SK-N-SH (cell line): ENCODE measurements at regions not wholly inside any gene's neighbourhood (a gene's known extent, or its start where the extent isn't known, plus 50 kb on each side); places are given as distances from the start of the nearest gene placed in this dataset.

Experiments
- CTCF ChIA-PET: fragments of 300-600, 350-600 bp; formaldehyde crosslinking; extraction: SDS; loops from one replicate; lab custom pipeline; 2021; lab: Yijun Ruan, JAX
- POLR2A ChIA-PET: fragments of 350-600 bp; sonication (Branson Sonifier 250); formaldehyde crosslinking; extraction: SDS; loops from one replicate; lab custom pipeline; 2020; ENCODE audit warnings: antibody characterized with exemption, inconsistent platforms; lab: Yijun Ruan, JAX
- DNase-seq: peaks from one replicate; pipeline ENCODE4 v3.0.0; 2012
- H2AFZ ChIP-seq: fragments of 200-600 bp; sonication (generic); 2 replicates; pipeline ENCODE4 v1.8.1; 2016; ENCODE audit warnings: antibody characterized with exemption, mild to moderate bottlenecking, low read depth
- H3F3A ChIP-seq: fragments of 200-600 bp; sonication (generic); replicated peaks from 2 replicates; pipeline ENCODE3; 2016; ENCODE audit warnings: antibody characterized with exemption, mild to moderate bottlenecking; ENCODE audit not compliant: insufficient read depth
- H3K27ac ChIP-seq, 2 experiments: fragments of 200-500 bp in 1 of 2; fragments of 200-600 bp in 1 of 2; sonication (Bioruptor generic) in 1 of 2; sonication (generic), shearing (Covaris generic) in 1 of 2; 2 replicates each; pipeline versions ENCODE4 v1.5.1 to v1.6.1; 2014 to 2016; ENCODE audit warnings: low read depth in 2 of 2, inconsistent platforms in 1 of 2, low read length in 1 of 2, mild to moderate bottlenecking in 1 of 2, mixed read lengths in 1 of 2
- H3K27me3 ChIP-seq: fragments of 200-600 bp; sonication (generic), shearing (Covaris generic); 2 replicates; pipeline ENCODE4 v1.6.1; 2016; ENCODE audit warnings: mixed run types; ENCODE audit not compliant: insufficient read depth
- H3K36me3 ChIP-seq, 2 experiments: fragments of 200-500 bp in 1 of 2; fragments of 200-600 bp in 1 of 2; sonication (Bioruptor generic) in 1 of 2; sonication (generic) in 1 of 2; replicated peaks in 1 of 2; 2 replicates each; pipeline versions ENCODE3 to v1.5.1; 2014 to 2016; ENCODE audit warnings: low read length in 1 of 2, mild to moderate bottlenecking in 1 of 2; ENCODE audit not compliant: insufficient read depth in 2 of 2, control insufficient read depth in 1 of 2
- H3K4me1 ChIP-seq, 2 experiments: fragments of 200-500 bp in 1 of 2; fragments of 200-600 bp in 1 of 2; sonication (Bioruptor generic) in 1 of 2; sonication (generic), shearing (Covaris generic) in 1 of 2; 2 replicates each; pipeline versions ENCODE4 v1.5.1 to v1.6.1; 2014 to 2016; ENCODE audit warnings: low read depth in 1 of 2, low read length in 1 of 2, mixed run types in 1 of 2; ENCODE audit not compliant: insufficient read depth in 2 of 2, control insufficient read depth in 1 of 2
- H3K4me2 ChIP-seq: fragments of 200-600 bp; sonication (generic), shearing (Covaris generic); 2 replicates; pipeline ENCODE4 v1.6.1; 2017; ENCODE audit warnings: mixed run types
- H3K4me3 ChIP-seq, 2 experiments: fragments of 200-500 bp in 1 of 2; fragments of 200-600 bp in 1 of 2; sonication (Bioruptor generic) in 1 of 2; sonication (generic), shearing (Covaris generic) in 1 of 2; 2 replicates each; pipeline versions ENCODE4 v1.5.1 to v1.8.1; 2014 to 2016; ENCODE audit warnings: low read depth in 2 of 2, inconsistent platforms in 1 of 2, low read length in 1 of 2, mild to moderate bottlenecking in 1 of 2, mixed read lengths in 1 of 2, moderate library complexity in 1 of 2
- H3K79me2 ChIP-seq: fragments of 200-600 bp; sonication (generic); 2 replicates; pipeline ENCODE4 v1.8.1; 2017; ENCODE audit warnings: mild to moderate bottlenecking; ENCODE audit not compliant: insufficient read depth
- H3K9ac ChIP-seq: fragments of 200-600 bp; sonication (generic); 2 replicates; pipeline ENCODE4 v1.6.1; 2017; ENCODE audit warnings: mixed run types
- H3K9me2 ChIP-seq: fragments of 200-600 bp; sonication (generic); 2 replicates; pipeline ENCODE4 v1.6.1; 2017; ENCODE audit warnings: mixed run types
- H3K9me3 ChIP-seq: fragments of 200-600 bp; sonication (generic); 2 replicates; pipeline ENCODE4 v1.6.1; 2017; ENCODE audit warnings: mixed run types, mild to moderate bottlenecking, moderate library complexity
- H4K20me1 ChIP-seq: fragments of 200-600 bp; sonication (generic); 2 replicates; pipeline ENCODE4 v1.6.1; 2017; ENCODE audit warnings: mild to moderate bottlenecking, mixed run types; ENCODE audit not compliant: insufficient read depth
- ELF1 ChIP-seq: IDR thresholded peaks from 2 replicates; pipeline ENCODE4 v1.4.0; 2012
- EZH2phosphoT487 ChIP-seq: fragments of 200-600 bp; sonication (generic); IDR thresholded peaks from 2 replicates; pipeline ENCODE4 v1.6.1; 2017; ENCODE audit warnings: low read depth, mixed run types, mild to moderate bottlenecking, antibody characterized with exemption, moderate library complexity, borderline replicate concordance
- FOSL2 ChIP-seq: IDR thresholded peaks from 2 replicates; pipeline ENCODE4 v1.4.0; 2012; ENCODE audit warnings: low read depth, mild to moderate bottlenecking, moderate library complexity, borderline replicate concordance
- FOXJ3 ChIP-seq: sonication (generic); formaldehyde crosslinking; IDR thresholded peaks from 2 replicates; pipeline ENCODE4 v1.5.1; 2020; ENCODE audit warnings: mild to moderate bottlenecking, missing genetic modification reagents
- FOXM1 ChIP-seq: IDR thresholded peaks from 2 replicates; pipeline ENCODE4 v1.4.0; 2012; ENCODE audit warnings: low read depth, mild to moderate bottlenecking
- GABPA ChIP-seq: IDR thresholded peaks from 2 replicates; pipeline ENCODE4 v1.4.0; 2012; ENCODE audit warnings: low read depth, mild to moderate bottlenecking
- GATA2 ChIP-seq: sonication (generic); formaldehyde crosslinking; IDR thresholded peaks from 2 replicates; pipeline ENCODE4 v1.5.0; 2020; ENCODE audit warnings: mild to moderate bottlenecking, missing genetic modification reagents
- JUND ChIP-seq: IDR thresholded peaks from 2 replicates; pipeline ENCODE4 v1.4.0; 2012
- MEF2A ChIP-seq: IDR thresholded peaks from 2 replicates; pipeline ENCODE4 v1.4.0; 2012; ENCODE audit warnings: low read depth, borderline replicate concordance
- NFIC ChIP-seq: IDR thresholded peaks from 2 replicates; pipeline ENCODE4 v1.4.0; 2012; ENCODE audit warnings: borderline replicate concordance
- NRF1 ChIP-seq: IDR thresholded peaks from 2 replicates; pipeline ENCODE4 v1.6.1; 2012; ENCODE audit warnings: low read depth, mild to moderate bottlenecking, low read length
- POLR2AphosphoS5 ChIP-seq: IDR thresholded peaks from 2 replicates; pipeline ENCODE4 v1.6.1; 2012; ENCODE audit warnings: low read depth, low read length
- SMC3 ChIP-seq: IDR thresholded peaks from 2 replicates; pipeline ENCODE4 v1.6.1; 2012; ENCODE audit warnings: low read depth, low read length, improper control_type of control experiment
- TEAD4 ChIP-seq: IDR thresholded peaks from 2 replicates; pipeline ENCODE4 v1.4.0; 2012; ENCODE audit warnings: mild to moderate bottlenecking, borderline replicate concordance; ENCODE audit not compliant: insufficient read depth
- YY1 ChIP-seq: IDR thresholded peaks from 2 replicates; pipeline ENCODE4 v1.4.0; 2012; ENCODE audit warnings: low read depth, mild to moderate bottlenecking
- WGBS: methylation state at CpG from one replicate; pipeline ENCODE4 v1.1.6; 2017; ENCODE audit warnings: low lambda C conversion rate; 5-methylcytosine and 5-hydroxymethylcytosine counted together
- TF ChIP-seq, protein P1 (sequence below): fragments of 200-600 bp; sonication (generic); IDR thresholded peaks from 2 replicates; pipeline ENCODE4 v1.6.1; 2017; ENCODE audit warnings: antibody characterized with exemption, mild to moderate bottlenecking, moderate library complexity
- TF ChIP-seq, protein P2 (sequence below): IDR thresholded peaks from 2 replicates; pipeline ENCODE4 v1.4.0; 2012; ENCODE audit warnings: low read depth, borderline replicate concordance
- TF ChIP-seq, protein P3 (sequence below): IDR thresholded peaks from 2 replicates; pipeline ENCODE4 v1.4.0; 2012; ENCODE audit warnings: low read depth
- TF ChIP-seq, protein P4 (sequence below): fragments of 150-350 bp; IDR thresholded peaks from 2 replicates; pipeline ENCODE4 v1.6.1; 2017; ENCODE audit warnings: antibody characterized with exemption, low read length, low read depth, borderline replicate concordance

DNA sequence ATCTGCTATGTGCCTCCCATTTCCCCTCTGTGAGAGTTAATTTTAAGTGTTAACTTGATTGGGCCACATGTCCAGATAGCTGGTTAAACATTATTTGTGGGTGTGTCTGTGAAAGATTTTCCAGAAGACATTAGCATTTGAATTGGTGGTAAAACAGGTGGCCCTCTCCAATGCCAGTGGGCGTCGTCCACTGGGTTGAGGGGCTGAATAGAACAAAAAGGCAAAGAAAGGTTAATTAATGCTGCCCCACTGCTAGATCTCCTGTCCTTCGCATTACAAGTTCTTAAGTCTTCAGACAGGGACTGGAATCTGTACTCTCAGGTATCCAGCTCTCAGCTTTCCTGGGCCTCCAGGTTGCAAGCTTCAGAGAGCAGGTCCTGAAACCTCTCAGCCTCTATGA is 1160.9 kb upstream of the LRRN3 start:
- peaks cover 13% of the 10 kb centered on the region; the same call in 1 of the 2 replicates for H3K9me3 ChIP-seq
- no peaks in the 10 kb centered on the region for H3K9me2 ChIP-seq
- no peaks in the 10 kb centered on the region for H4K20me1 ChIP-seq
- CTCF ChIA-PET = no interaction called here
- TF ChIP-seq YY1 (no peak), FOXM1 (no peak), GABPA (no peak), FOXJ3 (no peak), MEF2A (no peak), FOSL2 (no peak), ELF1 (no peak), JUND (no peak), SMC3 (no peak), NFIC (no peak), EZH2phosphoT487 (no peak), GATA2 (CRISPR knock-in tag) (no peak)
- TF ChIP-seq, protein P1, sequence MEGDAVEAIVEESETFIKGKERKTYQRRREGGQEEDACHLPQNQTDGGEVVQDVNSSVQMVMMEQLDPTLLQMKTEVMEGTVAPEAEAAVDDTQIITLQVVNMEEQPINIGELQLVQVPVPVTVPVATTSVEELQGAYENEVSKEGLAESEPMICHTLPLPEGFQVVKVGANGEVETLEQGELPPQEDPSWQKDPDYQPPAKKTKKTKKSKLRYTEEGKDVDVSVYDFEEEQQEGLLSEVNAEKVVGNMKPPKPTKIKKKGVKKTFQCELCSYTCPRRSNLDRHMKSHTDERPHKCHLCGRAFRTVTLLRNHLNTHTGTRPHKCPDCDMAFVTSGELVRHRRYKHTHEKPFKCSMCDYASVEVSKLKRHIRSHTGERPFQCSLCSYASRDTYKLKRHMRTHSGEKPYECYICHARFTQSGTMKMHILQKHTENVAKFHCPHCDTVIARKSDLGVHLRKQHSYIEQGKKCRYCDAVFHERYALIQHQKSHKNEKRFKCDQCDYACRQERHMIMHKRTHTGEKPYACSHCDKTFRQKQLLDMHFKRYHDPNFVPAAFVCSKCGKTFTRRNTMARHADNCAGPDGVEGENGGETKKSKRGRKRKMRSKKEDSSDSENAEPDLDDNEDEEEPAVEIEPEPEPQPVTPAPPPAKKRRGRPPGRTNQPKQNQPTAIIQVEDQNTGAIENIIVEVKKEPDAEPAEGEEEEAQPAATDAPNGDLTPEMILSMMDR = no peak
- TF ChIP-seq, protein P2, sequence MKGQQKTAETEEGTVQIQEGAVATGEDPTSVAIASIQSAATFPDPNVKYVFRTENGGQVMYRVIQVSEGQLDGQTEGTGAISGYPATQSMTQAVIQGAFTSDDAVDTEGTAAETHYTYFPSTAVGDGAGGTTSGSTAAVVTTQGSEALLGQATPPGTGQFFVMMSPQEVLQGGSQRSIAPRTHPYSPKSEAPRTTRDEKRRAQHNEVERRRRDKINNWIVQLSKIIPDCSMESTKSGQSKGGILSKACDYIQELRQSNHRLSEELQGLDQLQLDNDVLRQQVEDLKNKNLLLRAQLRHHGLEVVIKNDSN = no peak
- TF ChIP-seq, protein P3, sequence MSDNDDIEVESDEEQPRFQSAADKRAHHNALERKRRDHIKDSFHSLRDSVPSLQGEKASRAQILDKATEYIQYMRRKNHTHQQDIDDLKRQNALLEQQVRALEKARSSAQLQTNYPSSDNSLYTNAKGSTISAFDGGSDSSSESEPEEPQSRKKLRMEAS = no peak
- TF ChIP-seq, protein P4, sequence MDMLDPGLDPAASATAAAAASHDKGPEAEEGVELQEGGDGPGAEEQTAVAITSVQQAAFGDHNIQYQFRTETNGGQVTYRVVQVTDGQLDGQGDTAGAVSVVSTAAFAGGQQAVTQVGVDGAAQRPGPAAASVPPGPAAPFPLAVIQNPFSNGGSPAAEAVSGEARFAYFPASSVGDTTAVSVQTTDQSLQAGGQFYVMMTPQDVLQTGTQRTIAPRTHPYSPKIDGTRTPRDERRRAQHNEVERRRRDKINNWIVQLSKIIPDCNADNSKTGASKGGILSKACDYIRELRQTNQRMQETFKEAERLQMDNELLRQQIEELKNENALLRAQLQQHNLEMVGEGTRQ = no peak
- TF ChIP-seq, all 33 proteins: peak for 0
- Histone ChIP-seq H3K4me1 (no peaks in the 10 kb centered on the region; a peak in 1 of 4 replicates), H2AFZ (no peak overlapping the region), H3K4me3 (no peak overlapping the region), H3F3A (no peaks in the 10 kb centered on the region), H3K27ac (no peak overlapping the region), H3K27me3 (no peaks in the 10 kb centered on the region), H3K4me2 (no peak overlapping the region), H3K9ac (no peak overlapping the region), H3K79me2 (no peaks in the 10 kb centered on the region), H3K36me3 (no peaks in the 10 kb centered on the region)
- WGBS = 43% methylated on average over 3 of the region's 3 CpGs
- POLR2A ChIA-PET = no interaction called here
- DNase-seq = no peak

DNA sequence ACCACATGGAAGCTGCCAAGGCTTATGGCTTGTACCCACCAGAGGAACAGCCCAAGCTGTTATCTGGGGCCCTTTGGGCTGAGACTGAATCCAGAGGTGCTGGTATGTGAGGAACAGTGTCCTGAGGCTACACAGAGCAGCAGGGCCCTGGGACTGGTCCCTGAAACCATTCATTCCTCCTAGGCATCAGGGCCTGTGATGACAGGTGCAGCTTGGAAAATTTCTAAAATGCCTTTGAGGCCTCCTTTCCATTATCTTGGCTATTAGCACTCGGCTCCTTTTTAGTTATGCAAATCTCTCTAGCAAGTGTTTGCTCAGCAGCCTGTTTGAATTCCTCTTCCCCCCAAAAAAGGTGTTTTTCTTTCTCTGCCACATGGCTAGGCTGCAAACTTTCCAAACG is 1151.7 kb upstream of the LRRN3 start:
- CTCF ChIA-PET = no interaction called here
- 4% methylated on average over 2 of the region's 2 CpGs for WGBS
- no peak for DNase-seq
- Histone ChIP-seq H3K27ac (no peak overlapping the region), H4K20me1 (no peaks in the 10 kb centered on the region), H3K9me2 (no peaks in the 10 kb centered on the region), H3K4me1 (no peaks in the 10 kb centered on the region)
- TF ChIP-seq TEAD4 (no peak), POLR2AphosphoS5 (no peak), NRF1 (no peak)
- TF ChIP-seq, all 33 proteins: peak for 0
- Histone ChIP-seq H2AFZ (no peak overlapping the region), H3K27me3 (no peaks in the 10 kb centered on the region), H3K9me3 (0 out of 2 replicates have a peak, but pooled peaks cover under 1% of the 10 kb centered on the region), H3K4me2 (no peak overlapping the region), H3K36me3 (no peaks in the 10 kb centered on the region), H3K79me2 (no peaks in the 10 kb centered on the region), H3K4me3 (no peak overlapping the region), H3K9ac (no peak overlapping the region), H3F3A (no peaks in the 10 kb centered on the region)
- POLR2A ChIA-PET = no interaction called here
